Epithelial cell of prostate (primary cell): ENCODE measurements at regions not wholly inside any gene's neighbourhood (a gene's known extent, or its start where the extent isn't known, plus 50 kb on each side); places are given as distances from the start of the nearest gene placed in this dataset.
"Not testable (repeated sequence)": the region's sequence is repeated elsewhere in the genome, so short reads cannot be mapped to it uniquely, and the experiment has no call there.

Experiments
- DNase-seq: peaks from one replicate; pipeline ENCODE4 v3.0.0-alpha.2; 2011; ENCODE audit warnings: low read depth, low spot score
- H3K27ac ChIP-seq: fragments of 450-650 bp; 2 replicates; pipeline ENCODE4 v1.5.1; 2017; ENCODE audit warnings: mild to moderate bottlenecking

DNA sequence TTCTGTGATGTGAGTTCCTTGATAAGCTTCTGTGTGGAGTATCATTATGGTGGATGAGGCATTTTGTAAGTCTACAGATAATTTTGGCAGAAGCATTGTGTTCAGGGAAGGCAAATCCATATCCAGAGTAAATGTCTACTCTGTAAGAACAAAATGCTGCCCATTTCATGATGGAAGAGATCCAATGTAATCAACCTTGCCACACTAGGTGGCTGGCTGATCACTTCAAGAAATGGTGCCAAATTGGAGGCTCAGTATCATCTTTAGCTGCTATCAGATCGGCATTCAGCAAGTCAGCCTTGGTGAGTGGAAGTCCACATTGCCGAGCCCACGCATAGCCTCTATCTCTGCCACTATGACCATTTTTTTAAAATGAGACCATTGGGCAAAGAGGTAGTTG lies 565.8 kb upstream of the USP24 start:
- no peak overlapping the region for H3K27ac ChIP-seq
- no peak for DNase-seq

DNA sequence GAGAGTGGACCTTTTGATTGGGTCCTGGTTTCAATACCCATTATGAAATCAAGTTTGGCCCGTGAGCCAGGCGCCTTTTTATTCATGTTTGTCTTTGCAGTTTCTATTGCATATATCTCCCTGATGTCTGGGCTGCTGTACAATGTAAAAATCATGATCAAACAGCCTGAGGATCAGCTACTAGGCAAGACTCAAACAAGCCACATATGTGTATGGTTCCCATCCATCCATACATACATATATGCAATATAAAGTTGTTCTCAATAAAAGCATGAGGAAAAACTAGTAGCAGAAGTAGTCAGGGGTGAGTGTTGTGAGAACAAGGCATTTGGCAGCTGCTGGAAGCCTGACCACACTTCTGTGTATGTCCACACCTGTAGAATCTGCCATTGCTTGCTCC lies 562.4 kb upstream of the USP24 start:
- no peak for DNase-seq
- no peak overlapping the region for H3K27ac ChIP-seq

- H3K27ac ChIP-seq = no peak overlapping the region
- DNase-seq = no peak
These were observed 559.8 kb upstream of the USP24 start for GRCh38 chr1:55775007-55775406.

DNA sequence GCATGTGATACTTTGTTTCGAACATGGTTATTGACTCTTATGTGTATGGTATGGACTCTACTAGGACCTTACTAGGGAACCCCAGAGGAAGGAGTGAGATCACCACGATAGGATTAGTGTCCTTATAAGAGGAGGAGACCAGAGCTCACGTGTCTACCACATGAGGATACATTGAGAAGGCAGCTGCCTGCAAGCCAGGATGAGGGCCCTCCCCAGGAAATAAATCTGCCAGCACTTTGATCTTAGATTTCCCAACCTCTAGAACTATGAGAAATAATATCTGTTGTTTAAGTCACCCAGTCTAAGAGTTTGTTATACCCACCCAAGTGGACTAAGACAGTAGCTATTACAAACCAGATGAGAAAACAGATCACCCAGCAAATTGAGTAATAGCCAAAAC lies 559.3 kb upstream of the USP24 start:
- H3K27ac ChIP-seq = no peak overlapping the region
- DNase-seq = no peak

DNA sequence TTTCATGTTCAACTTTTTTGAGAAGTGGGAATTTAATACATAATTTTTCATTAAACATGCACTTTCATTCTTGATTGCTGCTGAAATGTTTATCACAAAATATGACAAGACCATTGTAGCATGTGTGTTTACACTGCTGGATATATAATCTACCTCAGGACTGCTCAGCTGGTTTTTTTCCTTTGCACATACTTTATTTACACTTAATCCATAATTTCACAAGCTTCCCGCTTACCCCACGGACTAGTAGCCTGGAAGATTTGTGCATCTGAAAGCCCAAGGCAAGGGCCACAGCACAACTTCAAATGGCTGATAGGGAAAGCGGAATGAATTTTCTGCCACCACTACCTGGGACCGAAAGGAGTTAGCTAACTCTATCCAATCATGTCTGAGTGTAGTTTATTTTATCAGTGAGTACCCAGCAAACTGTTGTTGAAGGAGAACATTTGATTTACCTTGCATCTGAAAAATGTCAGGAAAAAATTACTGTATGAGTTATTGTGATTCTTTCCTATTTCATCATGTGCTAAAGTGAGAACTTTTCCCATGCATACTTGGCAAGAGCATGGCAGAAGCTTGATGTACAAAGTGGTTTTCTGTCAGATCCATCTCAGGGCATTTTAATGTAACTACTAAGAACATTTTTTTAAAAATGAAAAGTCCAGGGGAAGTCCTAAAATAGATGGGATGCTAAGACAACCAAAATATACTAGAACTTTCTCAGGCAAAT lies 558.2 kb upstream of the USP24 start:
- no peak for DNase-seq
- H3K27ac ChIP-seq = no peak overlapping the region

DNA sequence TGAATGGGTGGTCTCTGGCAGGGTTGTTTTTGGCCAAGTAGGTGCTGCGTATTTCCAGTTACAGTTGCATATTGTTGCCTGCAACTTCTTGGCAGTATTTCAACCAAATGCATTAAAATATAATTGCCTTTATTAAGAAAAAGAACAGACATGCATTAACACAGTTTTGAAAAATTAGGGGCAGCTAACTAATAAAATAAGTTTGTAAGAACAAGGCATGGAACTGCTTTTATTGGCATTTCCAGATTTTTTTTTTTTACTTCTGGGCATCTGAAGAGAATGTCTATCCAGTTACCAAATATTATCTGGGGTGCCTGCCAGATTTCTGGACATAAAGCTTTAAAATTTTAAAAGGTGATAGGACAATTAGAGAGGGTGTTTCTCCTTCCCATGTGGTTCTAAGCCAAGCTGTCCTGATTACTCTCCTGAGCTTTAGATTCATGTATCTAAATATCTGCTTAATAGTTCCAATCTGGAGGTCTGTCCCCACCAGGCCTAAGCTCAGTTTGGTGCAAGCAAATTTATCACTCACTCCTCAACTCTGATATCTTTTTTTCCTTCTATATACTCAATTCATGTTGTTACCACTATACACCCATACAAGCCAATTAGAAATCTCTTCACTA lies 553.3 kb upstream of the USP24 start:
- DNase-seq = no peak
- H3K27ac ChIP-seq = no peak overlapping the region

DNA sequence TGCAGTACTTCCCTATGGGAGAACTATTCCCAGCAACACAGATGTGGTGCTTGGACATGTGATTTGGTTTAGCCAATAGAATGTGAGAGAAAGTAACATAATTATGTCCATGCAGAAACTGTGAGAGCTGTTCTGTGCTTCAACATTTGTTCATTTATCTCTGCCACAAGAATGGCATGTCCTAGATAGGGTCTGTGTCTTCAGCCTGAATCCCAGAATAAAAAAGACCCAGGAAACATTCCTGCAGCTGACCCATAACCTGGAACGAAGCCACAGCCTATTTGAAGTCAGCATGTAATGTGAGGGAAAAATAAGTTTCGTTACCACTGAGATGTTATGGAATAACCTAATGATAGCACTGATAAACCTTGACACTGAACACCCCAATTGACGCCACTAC lies 552.0 kb upstream of the USP24 start:
- no peak for DNase-seq
- no peak overlapping the region for H3K27ac ChIP-seq

DNA sequence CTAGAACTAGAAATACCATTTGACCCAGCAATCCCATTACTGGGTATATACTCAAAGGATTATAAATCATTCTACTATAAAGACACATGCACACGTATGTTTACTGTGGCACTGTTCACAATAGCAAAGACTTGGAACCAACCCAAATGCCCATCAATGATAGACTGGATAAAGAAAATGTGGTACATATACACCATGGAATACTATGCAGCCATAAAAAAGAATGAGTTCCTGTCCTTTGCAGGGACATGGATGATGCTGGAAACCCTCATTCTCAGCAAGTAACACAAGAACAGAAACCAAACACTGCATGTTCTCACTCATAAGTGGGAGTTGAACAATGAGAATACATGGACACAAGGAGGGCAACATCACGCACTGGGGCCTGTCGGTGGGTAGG lies 550.3 kb upstream of the USP24 start:
- H3K27ac ChIP-seq, DNase-seq: not testable (repeated sequence)

- H3K27ac ChIP-seq = no peak overlapping the region
- no peak for DNase-seq
These were observed 536.6 kb upstream of the USP24 start for GRCh38 chr1:55751776-55752175.

- DNase-seq = no peak
- no peak overlapping the region for H3K27ac ChIP-seq
These were observed 535.4 kb upstream of the USP24 start for GRCh38 chr1:55750628-55750995.

DNA sequence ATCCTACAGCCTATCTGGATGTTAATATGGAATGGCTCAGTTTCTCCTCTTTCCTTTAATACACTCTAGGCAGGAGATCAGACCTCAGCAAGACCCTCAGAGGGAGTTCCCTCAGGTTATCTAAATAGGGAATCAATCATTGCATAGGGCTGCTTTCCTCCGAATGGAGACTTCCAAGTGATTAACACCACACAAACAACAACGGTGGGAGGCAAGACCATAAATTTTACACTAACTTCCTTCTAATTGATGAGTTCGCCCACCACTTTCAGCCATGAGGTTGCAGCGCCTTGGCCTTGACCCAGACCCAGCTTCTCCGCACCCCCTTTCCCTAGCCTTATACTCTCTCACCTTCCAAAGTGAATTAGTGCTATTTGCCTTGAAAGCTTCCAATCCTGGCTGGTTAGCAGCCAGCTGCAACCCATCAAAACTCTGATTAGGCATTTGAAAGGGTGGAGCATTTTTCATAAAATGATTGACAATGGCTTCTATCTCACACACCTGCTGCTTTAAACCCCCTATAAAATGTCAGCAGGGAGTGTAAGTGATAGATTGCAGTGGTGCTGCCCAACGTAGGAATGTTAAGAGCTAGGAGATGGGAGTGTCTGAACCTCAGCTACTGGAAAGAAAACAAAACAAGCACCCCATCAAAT lies 534.9 kb upstream of the USP24 start:
- DNase-seq = no peak
- H3K27ac ChIP-seq = no peak overlapping the region

DNA sequence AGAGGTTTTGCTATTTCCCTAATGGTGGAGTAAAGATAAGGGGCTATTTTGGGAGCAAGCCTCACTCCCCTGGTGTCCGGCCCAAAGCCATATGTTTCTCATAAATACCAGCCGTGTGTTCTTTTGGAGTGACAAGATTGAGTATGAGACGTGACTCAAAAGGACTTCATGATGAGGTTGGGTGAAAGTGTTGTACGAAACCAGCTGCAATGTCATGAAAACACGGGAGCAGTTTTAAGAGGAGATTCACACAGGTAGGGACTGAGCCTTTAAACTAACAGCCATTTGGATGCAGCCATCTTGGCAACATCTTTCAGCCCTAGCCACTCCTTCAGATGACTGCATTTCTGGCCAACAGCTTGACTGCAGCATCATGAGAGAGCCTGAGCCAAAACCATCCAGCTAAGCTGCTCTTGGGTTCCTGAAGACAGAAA lies 532.3 kb upstream of the USP24 start:
- H3K27ac ChIP-seq = no peak overlapping the region
- DNase-seq = no peak

GRCh38 chr1:55746710-55747109 lies 531.5 kb upstream of the USP24 start:
- no peak overlapping the region for H3K27ac ChIP-seq
- DNase-seq = no peak

GRCh38 chr1:55741516-55741915 lies 526.4 kb upstream of the USP24 start:
- DNase-seq = no peak
- no peak overlapping the region for H3K27ac ChIP-seq

DNA sequence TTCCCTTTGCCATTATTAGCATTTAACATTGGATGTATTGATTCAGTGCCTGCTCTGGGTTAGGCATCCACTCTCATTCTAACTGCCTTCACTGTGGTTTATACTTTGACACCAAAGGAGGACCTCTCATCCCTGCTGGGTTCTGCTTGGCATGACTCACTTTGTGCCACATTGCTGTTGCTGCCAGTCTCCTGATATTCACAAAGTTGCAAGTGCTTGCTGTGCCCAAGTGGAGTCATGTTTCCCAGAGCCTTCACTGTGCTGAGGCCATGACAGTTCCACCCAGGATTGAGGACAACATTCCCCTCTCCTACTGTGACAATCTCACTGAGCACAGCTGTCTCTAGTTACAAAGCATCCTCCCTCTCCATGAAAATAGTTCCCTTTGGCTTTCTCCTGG lies 519.9 kb upstream of the USP24 start:
- no peak for DNase-seq
- no peak overlapping the region for H3K27ac ChIP-seq

DNA sequence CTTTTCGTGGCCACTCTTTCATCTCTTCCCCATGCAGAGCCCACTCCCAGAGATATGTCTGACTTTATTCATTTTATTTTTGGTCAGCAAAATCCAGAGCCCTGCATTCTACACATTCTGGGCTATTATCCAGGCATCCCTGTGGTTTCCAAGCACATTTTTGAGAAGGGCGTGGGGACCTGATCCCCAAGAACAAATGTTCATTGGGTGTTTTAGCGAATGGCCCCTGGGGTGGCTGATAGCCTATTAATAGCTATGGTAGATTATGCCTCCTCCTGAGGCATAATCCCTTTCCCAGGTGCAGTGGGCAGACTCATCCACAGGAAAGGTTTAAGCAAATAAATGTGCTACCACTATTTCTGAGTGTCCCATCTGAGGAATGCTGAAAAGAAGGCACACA lies 511.8 kb upstream of the USP24 start:
- DNase-seq = no peak
- H3K27ac ChIP-seq = no peak overlapping the region

DNA sequence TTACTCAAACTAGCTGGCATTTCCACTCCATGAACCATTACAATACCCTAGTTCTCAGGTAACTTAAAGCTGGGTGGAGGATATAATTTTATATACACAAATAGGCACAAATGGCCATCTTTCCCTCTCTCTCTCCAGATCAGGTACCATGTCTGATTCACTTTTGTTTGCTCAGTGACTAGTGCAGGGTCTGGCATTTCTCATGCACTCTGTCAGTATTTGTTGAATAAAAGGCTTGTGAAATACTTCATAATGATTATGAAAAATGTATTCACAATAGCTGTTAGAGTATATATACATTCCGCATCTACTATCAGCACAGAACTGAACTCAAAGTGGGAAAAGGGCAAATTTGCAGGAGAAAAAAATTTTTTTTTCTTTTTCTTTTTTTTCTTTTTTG lies 510.2 kb upstream of the USP24 start:
- H3K27ac ChIP-seq = no peak overlapping the region
- peak; percentile 49 for DNase-seq

GRCh38 chr1:55724551-55725325 lies 509.6 kb upstream of the USP24 start:
- DNase-seq = no peak
- H3K27ac ChIP-seq = no peak overlapping the region

- no peak for DNase-seq
- no peak overlapping the region for H3K27ac ChIP-seq
These were observed 507.8 kb upstream of the USP24 start for GRCh38 chr1:55723001-55723400.

- DNase-seq = no peak
- H3K27ac ChIP-seq = no peak overlapping the region
These were observed 505.1 kb upstream of the USP24 start for GRCh38 chr1:55720261-55720660.
